GM23248 (cell line): ENCODE measurements at regions not wholly inside any gene's neighbourhood (a gene's known extent, or its start where the extent isn't known, plus 50 kb on each side); places are given as distances from the start of the nearest gene placed in this dataset.

ENCODE experiments used
- EZH2 ChIP-seq: fragments of 200-600 bp; sonication (generic); IDR thresholded peaks from 2 replicates; pipeline ENCODE4 v1.6.1; 2018; ENCODE audit warnings: antibody characterized with exemption, mild to moderate bottlenecking; ENCODE audit not compliant: insufficient read depth, poor library complexity, severe bottlenecking
- EZH2phosphoT487 ChIP-seq: fragments of 200-600 bp; sonication (generic); IDR thresholded peaks from 2 replicates; pipeline ENCODE4 v1.6.1; 2018; ENCODE audit warnings: antibody characterized with exemption, moderate library complexity, mild to moderate bottlenecking, low read depth; ENCODE audit not compliant: insufficient read depth

GRCh38 chr1:11377001-11377583 is 101.9 kb upstream of the DISP3 start:
- TF ChIP-seq EZH2phosphoT487 = no peak
- no peak for TF ChIP-seq EZH2
